ENCODE measurements at regions not wholly inside any gene's neighbourhood (a gene's known extent, or its start where the extent isn't known, plus 50 kb on each side); places are given as distances from the start of the nearest gene placed in this dataset.
A peak's percentile ranks its signal among the peaks of the same experiment; 100 is the strongest.

DNA sequence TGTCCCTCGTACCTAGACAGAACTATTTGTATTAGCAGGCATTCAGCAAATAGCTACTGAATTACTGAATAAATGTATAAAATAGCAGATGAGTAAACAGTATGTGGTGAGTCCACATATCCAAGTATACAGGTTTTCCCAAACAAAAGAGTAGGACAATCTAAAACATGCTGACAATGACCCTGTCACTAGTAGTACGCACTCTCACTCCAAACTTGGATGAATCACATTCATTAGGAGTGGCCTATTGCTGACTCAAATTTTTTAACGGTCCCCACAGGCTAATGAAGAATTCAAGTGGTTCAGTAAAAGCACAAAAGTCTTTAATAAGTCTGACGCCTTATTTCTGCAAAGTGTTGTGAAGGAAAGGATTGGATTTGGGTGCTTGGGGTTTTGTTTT is 449.3 kb upstream of the THBS1 start:
- no peak for DNase-seq

DNA sequence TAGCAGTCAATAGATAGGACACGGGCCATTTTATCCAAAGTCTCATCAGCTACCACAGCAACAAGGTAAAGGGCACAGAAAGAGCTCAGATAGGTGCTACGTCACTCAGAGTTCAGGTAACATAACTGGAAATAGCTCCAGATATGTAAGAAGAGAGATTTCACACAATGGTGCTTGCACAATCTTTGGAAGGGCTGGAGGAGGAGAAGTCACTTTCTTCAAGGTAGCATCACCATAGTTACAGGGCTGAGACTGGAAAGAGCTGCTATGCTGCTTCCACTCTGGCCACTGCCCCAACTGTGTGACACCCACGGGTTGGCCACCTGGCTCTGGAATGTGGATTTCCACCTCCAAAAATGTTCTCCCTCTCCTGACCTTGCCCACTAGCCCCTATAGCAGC is 448.8 kb upstream of the THBS1 start:
- no peak for DNase-seq

DNA sequence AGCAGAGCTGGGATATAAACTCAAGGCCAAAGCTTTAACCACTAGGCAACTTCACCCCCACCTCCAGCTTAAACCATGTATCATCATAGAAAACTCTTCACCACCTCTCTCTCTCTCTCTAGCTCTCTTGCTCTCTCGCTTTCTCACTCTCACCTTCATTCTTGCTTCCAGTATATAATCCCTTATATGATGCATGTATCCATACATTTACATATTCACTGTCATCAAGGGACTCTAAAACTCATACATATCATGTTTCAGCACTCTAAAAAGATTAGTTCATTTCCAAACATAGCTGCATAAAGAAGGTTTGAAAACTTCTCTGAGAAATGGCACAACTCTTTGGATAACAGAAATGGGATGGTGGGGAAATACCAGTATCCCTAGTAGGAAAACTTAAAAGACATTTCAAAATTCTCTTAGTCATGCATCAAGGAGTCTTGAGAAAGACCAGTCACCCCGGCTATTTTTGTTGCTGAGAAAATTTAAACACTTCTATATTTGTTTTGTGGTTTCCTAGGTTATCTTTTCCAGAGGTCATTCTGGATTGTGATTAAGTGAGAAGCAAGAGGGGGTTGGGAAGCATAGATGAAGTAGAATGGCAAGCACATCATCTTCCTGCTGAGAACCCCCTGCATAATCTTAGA is 447.8 kb upstream of the THBS1 start:
- DNase-seq, result peak; percentile 35 to 73

DNA sequence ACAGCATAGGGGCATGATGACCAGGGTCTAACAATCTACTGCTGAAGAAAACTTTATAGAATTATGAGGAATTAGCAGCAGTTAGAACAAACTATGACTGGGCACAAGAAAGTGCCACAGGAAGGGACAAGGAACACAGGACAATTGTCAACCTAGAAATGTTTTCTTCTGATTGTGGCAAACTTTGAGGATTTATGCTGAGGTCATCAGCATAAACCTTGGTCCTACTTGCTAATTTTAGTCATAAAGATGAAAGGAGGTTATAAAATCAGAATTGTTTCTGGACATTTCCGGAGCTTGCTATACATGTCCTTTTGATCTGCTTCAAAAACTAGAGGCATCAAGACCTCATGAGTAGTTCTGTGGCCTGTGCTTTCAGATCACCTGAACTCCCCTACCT is 446.6 kb upstream of the THBS1 start:
- no peak for DNase-seq

DNA sequence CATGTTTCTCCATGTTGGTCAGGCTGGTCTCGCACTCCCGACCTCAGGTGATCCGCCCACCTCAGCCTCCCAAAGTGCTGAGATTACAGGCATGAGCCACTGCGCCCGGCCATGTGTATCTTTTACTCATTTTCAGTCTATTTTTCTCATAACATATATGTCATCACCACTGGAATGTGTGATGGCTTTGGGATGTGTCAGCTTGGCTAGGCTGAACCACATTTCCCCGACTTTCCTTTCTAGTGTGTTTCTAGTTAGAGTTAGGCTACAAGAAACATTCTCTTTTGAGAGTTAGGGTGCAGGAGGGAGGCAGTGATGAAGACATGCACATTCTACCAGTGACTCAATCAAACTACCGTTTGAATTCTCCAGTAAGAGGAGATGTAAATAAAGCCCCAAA is 444.9 kb upstream of the THBS1 start:
- no peak for DNase-seq

DNA sequence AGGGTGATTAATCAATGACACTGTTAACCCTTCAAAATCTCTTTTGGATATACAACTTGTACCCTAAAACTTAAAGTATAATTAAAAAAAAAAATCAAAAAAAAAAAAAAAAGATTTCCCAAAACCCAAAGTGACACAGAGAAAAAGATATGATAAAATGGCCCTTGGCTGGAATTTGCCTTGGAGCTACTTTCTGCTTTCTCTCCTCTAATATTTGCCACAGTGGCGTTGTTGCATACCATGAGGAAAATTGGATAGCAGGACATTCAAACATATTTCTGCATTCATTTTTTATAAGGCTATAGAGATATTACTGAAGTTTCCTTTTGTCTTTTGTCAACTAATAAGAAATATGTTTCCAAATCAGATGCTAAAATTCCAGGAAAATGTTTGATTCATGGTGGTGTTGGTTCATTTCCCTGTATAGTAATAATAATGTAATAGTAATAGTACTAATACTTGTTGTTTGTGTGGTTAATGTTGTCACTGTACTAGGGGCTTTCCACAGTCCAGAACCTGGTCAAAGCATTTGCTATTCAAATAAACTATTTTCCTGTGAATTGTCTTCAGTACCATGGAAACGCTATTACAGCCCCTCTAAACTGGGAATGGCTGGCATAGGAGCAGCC is 441.3 kb upstream of the THBS1 start:
- no peak for DNase-seq

DNA sequence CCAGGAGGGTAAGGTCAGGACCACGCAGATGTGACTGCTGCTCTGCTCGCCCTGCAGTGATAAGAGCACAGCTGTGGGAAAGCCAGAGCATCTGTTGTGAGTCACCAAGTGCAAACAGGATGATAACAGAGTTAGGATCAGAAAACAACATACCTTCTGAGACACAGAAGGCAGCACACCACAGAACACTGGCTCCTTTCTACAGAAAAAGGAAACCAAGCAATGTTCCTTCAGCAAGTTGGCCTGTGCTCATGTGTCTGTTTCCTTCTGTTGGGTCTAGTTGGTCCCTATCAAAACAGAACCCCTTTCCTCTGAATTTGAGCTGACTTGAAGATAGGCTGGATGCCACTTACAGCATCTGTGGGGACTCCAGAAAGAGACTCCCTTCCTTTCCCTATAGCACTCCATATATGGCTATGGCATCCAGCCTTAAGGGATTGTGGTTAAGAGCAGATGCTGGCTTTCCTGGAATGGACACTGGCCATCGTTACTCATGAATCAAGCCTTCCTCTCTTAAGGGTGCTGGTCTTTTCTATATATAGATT is 440.7 kb upstream of the THBS1 start:
- no peak for DNase-seq

DNA sequence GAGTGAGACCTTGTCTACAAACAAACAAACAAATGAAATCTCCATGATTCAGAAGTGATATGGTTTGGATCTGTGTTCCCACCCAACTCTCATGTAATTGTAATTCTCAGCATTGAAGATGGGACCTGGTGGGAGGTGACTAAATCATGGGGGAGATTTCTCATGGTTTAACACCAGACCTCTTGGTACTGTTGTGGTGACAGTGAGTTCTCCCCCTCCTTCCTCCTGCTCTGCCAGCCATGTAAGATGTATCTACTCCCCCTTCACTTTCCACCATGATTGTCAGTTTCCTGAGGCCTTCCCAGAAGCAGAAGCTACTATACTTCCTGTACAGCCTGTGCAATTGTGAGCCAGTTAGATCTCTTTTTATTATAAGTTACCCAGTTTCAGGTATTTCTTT is 438.4 kb upstream of the THBS1 start:
- no peak for DNase-seq

DNA sequence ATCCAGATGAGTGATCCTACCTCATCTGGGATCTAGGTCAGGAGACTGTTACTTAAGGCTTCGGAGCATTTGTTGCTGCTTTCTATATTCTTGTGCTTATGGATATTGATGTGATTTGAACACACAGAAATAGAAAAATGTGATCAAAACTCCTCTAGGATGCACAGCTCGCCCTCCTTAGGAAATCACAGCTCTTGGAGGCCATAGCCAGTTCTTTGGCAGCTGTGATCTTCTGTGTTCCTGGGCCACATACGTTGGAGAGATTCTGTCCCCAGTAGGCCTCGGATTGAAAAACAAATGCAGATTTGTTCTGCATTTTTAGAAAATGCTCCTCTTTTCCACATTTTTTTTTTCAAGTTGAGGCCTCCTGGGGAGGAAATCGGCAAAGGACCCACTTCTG is 437.4 kb upstream of the THBS1 start:
- DNase-seq, result no peak

DNA sequence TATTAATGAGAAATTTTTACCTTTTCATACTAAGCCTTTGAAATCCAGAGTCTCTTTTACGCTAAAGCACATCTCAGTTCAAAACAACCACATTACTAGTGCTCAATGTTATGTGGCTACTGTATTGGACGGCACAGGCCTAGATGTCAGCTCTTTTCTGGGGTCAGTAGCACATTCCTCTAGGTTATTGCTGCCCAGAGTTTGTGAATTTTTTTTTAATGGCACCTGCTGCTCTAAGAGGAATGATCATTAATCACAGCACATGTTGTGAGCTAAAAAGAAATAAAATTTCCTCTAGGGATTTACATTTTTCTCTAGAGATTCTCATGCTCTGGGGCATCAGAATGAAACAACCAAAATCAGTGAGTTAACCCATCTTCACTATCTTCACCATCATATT is 436.8 kb upstream of the THBS1 start:
- DNase-seq, result no peak

DNA sequence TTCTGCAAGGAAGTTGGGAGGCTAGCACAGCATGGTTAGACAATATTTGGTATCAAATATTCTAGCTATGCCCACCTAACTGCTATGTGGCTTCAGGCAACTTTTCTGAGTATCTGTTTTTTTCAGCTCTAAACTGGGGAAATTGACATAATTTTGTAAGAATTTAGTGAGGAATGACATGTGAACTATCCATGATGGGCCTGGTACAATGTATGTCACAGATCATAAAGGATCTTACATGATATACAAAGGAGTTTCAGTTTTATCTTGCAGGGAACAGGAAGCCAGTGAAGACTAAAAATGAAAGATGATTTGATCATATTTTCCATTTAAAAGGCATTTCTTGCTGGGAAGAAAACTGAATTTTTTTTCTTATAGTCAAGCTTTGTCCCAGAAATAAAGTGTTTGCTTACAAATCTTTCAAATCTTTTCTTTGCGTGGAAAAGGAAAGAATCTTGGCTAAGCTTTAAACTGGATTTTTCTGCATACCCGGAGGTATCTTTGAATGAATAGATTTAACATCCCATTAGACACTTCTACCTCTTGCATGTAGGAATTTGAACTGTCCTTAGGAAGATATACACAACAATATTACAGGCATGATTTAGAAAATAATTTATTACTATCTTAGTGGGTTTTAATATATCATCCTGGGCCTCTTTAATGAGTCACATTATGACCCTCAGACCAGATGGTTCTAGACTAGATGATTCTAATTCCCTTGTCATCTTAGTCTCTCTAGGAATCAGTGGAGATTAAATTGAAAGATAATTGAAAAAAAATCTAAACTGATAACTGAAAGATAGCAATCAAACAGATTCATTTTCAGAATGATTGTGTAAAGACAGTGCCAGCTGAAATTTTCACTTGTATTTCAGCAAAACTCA is 436.0 kb upstream of the THBS1 start:
- no peak for DNase-seq

DNA sequence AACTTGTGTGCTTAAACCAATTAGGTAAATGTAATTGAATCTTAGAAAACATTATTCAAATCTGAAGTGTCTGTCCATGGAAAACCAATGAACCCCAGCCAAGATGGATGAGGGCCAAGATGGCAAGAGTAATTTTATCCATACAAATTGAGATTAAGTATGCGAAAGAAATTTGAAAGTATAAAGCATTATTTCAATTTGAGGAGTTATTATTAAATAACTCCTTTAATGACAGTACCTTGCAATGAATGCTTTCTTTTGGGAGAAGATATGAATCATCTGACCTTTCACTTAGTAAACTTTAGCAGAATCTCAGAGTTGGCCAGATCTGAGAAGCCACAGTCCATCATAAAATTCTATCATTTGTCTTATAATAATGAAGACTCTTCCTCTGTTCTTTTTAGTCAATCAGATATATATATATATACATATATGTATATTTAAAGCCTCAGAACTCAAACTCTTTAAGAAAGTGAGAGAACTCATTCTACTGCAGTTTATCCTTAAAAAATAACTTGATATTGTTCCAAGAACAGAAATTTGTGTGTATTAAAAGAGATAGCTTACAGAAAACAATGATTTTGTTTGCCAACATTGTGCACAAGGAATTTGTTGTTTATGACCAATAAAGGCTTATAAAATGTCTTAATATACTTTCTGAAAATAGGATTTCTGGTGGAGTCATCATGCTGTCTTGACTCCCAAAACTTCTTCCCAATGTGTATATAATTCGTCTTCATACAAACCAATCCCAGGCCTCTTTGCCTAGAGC is 434.8 kb upstream of the THBS1 start:
- DNase-seq, result no peak

DNA sequence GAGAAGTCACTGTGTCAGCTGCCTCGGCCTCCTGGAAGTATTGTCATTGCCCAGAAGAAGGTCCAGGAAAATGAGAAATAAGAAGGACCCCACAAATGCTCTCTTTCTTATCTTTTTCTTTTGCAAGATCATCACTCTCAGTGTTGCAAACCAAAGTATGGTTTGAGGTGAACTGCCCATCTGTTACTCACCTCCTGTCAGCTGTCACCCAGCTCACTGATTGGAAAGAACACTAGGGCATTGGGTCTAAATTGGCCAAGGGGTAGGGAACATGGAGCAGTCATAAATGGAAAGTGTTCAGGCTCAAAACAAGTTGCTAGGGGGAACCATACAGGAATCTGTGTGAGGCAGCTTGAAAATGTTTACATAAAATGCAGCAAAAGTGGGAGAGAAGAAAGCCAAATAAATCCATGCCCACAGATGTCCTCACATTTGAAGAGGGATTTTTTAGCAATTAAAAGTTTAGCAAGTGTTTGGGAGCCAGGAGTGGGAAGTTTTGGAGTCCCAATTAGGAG is 431.2 kb upstream of the THBS1 start:
- no peak for DNase-seq

DNA sequence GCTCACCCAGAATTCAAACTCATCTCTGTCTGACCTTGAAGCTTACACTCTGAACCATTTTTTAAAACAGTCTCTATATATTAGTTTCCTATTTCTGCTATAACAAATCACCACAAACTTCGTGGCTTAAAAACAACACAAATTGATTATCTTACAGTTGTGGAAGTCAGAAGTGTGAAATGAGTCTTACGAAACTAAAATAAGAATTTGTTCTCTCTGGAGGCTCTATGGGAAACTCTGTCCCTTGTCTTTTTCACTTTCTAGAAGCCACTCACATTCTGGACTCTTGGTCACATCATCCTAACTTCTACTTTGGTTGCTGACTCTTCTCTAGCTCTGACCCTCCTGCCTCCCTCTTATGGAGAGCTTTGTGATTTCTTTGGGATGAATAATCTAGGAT is 429.3 kb upstream of the THBS1 start:
- DNase-seq, result no peak

DNA sequence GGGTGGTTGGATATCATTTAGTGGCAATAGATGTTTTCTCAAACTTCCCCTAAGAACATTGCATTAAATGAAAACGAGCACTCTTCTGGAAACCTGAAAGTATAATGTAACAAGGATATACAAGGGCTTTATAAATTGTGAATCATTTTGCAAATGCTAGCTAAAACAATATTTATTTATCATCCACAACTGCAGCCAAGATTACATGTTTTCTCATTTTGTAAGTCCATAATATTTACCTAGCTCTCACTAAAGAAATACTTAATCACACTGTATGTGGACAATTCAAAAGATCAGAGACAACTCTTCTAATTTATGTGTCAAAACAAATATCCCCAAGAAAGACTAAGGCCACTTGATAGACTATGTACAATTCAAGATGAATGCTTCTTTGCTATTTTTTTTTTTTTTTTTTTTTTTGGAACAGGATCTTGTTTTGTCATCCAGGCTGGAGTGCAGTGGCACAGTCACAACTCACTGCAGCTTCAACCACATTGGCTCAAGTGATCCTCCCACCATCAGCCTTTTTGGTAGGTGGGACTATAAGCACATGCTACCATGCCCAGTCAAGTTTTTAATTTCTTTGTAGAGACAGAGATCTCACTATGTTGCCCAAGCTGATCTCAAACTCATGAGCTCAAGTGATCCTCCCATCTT is 427.7 kb upstream of the THBS1 start:
- no peak for DNase-seq

DNA sequence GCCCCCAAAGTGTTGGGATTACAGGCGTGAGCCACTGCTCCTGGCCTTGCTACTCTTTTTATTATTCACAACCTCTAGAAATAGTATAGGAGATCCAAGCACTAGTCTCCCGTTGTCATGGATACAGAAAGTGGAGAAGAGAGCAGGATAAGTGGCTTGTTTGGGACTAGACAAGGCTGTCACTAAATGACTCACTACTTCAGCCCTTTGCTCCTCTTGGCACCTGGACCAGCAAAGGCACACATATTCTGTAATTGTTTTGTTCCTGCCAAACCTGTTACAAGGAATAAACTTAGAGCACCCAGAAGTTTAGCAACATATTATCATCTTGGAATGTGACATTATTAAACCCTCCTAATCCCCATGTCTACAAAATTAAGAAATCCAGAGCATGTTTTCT is 427.2 kb upstream of the THBS1 start:
- no peak for DNase-seq

DNA sequence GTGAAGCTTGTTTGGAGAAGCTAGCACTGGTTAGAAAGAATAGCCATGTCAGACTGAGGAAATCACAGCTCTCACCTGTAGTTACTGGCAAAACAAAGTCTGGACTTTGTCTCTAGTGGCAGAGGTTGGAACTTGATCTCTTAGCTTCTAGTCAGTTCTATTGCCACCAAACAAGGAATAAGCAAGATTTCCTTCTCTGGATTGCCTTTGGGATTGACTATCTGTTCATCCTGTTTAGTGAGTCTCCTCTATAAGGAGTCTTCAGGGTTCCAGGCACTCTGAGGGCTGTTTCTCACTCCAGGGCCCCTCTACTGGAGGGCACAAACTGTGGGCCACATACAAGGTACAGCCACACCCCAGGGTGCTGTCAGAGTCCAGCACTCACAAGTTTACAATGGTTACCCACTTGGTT is 426.6 kb upstream of the THBS1 start:
- DNase-seq, result no peak

DNA sequence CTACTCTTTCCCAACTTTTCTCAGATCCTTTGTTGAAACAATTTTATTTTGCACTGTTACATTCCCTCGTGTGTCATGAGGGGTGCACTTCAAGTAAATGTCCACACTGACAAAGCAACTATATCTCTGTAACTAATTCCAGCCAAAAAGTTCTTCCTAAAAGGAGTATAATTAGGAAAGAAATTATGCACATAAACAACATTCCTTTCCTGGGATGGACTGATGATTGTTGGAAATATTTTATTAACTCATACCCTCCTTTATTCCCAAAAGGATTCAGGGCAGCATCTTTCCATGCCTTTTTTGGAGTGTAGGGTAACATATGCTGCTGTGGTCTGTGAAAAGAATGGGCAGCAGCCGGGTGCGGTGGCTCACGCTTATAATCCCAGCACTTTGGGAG is 426.1 kb upstream of the THBS1 start:
- DNase-seq, result no peak

DNA sequence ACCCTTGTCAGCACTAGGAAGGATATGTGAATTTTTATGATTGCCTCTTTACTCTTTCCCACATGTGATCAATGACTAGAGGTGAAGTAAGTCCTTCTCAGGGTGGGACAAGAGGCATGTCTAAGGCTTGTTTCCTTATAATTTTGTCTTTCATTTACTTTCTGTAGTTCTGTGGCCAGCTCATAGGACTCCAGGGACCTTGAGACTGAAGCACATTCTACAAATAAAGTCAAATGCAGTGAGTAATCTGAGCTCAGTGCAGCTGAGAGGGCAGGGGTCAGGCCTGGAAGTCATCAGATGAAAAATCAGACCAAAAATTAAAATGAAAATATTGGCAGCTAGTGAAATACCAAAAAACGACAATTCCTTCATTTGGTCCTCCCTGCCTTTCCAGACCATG is 424.7 kb upstream of the THBS1 start:
- DNase-seq, result no peak

DNA sequence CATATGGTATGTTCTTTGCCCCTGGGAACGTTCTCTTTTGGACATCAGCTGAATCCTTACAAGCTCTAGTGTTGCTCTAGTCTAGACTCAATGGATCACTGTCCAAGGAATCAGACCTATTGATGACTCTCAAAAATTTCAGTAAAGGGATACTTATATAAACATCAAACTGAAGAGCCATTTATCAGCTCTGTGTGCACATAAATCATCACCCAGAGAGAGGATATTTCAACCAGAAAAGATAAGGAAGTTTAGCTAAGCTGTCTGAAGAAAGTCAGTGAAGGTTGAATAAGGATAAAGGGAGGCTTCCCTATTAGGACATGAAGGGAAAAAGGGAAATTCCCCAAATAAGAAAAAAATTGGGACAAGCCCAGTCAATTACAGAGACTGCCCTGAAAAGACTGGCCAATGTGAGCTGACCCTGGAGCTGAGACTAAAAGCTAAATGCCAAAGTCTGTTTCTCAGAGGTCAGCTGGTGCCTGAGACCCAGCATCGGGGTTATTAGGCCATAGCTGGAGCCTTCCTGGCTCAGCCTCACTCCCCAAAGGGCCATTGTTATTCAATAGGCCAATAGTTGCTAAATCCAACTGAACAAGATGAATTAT is 424.1 kb upstream of the THBS1 start:
- no peak for DNase-seq

DNA sequence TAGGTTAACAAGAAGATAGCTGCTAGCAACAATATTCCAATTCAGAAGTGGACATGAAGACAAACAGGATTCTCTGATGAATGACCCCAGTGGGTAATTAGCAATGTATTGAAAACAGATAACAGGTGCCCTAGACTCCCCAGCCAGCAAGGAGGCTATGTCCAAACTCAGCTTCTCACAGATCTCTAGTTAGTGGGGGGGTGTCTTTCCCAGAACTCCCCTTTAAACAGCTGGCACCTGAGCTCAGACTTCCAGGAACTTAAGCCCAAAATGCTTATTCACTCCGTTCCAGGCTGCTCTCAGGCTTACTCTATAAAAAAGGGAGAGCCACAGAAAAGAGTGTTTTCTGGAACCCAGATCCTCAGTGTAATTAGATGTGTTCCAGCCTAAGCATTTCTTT is 423.0 kb upstream of the THBS1 start:
- DNase-seq, result no peak

DNA sequence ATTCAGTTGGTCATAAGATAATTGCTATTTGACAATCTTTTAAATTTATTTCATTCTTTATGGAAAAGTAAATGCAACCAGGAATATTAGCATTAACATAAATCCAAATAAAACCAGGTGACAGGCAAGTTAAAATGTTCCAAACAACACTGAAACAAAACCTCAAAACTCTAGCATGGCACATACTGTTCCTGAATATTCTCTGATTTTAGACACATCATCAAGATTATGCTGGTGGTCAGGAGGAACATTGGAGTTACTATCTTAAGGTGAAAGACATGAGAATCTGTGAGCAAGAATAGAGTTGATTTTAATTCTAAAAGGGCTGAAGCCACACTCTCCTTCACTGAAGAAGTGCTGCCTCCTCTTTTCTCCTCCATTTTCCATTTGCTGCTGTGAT is 421.0 kb upstream of the THBS1 start:
- DNase-seq, result no peak
